Body of pancreas (tissue), 4 donors: ENCODE measurements at regions not wholly inside any gene's neighbourhood (a gene's known extent, or its start where the extent isn't known, plus 50 kb on each side); places are given as distances from the start of the nearest gene placed in this dataset.

Experiments used
- POLR2A ChIP-seq, 3 donors: fragments of 450-650 bp; IDR thresholded peaks; one replicate each; pipeline ENCODE4 v1.6.1; 2016; ENCODE audit warnings: antibody characterized with exemption in 3 of 3, mild to moderate bottlenecking in 2 of 3
- TF ChIP-seq, protein P1 (sequence below), 7 experiments: fragments of 450-650 bp in 4 of 7; fragments of 200-600 bp in 3 of 7; sonication (generic) in 3 of 7; IDR thresholded peaks; one replicate each; pipeline ENCODE4 v1.5.1; 2016 to 2019; ENCODE audit warnings: antibody characterized with exemption in 7 of 7

GRCh38 chrX:65921363-65921762, 118.5 kb downstream of the VSIG4 start:
- TF ChIP-seq, protein P1, sequence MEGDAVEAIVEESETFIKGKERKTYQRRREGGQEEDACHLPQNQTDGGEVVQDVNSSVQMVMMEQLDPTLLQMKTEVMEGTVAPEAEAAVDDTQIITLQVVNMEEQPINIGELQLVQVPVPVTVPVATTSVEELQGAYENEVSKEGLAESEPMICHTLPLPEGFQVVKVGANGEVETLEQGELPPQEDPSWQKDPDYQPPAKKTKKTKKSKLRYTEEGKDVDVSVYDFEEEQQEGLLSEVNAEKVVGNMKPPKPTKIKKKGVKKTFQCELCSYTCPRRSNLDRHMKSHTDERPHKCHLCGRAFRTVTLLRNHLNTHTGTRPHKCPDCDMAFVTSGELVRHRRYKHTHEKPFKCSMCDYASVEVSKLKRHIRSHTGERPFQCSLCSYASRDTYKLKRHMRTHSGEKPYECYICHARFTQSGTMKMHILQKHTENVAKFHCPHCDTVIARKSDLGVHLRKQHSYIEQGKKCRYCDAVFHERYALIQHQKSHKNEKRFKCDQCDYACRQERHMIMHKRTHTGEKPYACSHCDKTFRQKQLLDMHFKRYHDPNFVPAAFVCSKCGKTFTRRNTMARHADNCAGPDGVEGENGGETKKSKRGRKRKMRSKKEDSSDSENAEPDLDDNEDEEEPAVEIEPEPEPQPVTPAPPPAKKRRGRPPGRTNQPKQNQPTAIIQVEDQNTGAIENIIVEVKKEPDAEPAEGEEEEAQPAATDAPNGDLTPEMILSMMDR (IDR thresholded peaks at IDR 0.05): no peak
- no peak for TF ChIP-seq POLR2A (IDR thresholded peaks at IDR 0.05)
